SU-DHL-6 (cell line): ENCODE measurements at regions not wholly inside any gene's neighbourhood (a gene's known extent, or its start where the extent isn't known, plus 50 kb on each side); places are given as distances from the start of the nearest gene placed in this dataset.

ENCODE experiments used
- EZH2phosphoT487 ChIP-seq: fragments of 200-600 bp; sonication (generic), shearing (Covaris generic); conservative IDR thresholded peaks from 2 replicates; pipeline ENCODE4 v1.6.1; 2018; ENCODE audit warnings: mild to moderate bottlenecking, antibody characterized with exemption, low read length, moderate library complexity, mixed read lengths
- TF ChIP-seq, protein P1 (sequence below): fragments of 200-600 bp; sonication (generic); IDR thresholded peaks from one replicate; pipeline ENCODE4 v1.5.1; 2017; ENCODE audit warnings: antibody characterized with exemption, mild to moderate bottlenecking, low read length, moderate library complexity; ENCODE audit not compliant: insufficient read depth, poor library complexity, severe bottlenecking

DNA sequence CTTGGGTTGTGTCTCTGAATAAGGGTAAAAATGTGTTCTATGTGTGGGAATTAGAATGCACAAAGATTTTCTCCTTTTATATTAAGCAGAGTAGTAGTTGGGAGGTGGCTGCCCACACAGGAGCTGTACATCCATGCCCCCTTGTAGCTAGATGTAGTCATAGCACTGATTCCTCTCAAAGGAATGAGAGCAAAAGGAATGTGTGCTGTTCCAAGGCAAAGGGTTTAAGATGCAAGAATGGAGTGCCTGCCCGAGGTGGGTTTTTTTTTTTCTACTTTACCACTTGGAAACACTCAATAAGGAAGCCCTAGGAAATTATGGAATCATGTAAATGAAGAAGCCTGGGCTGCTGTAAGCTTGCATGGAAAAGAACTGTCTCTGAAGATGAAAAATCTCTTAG is 2183.2 kb upstream of the AGA start:
- TF ChIP-seq EZH2phosphoT487 = no peak
- TF ChIP-seq, protein P1, sequence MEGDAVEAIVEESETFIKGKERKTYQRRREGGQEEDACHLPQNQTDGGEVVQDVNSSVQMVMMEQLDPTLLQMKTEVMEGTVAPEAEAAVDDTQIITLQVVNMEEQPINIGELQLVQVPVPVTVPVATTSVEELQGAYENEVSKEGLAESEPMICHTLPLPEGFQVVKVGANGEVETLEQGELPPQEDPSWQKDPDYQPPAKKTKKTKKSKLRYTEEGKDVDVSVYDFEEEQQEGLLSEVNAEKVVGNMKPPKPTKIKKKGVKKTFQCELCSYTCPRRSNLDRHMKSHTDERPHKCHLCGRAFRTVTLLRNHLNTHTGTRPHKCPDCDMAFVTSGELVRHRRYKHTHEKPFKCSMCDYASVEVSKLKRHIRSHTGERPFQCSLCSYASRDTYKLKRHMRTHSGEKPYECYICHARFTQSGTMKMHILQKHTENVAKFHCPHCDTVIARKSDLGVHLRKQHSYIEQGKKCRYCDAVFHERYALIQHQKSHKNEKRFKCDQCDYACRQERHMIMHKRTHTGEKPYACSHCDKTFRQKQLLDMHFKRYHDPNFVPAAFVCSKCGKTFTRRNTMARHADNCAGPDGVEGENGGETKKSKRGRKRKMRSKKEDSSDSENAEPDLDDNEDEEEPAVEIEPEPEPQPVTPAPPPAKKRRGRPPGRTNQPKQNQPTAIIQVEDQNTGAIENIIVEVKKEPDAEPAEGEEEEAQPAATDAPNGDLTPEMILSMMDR = no peak
